GM18861 (cell line): ENCODE measurements at regions not wholly inside any gene's neighbourhood (a gene's known extent, or its start where the extent isn't known, plus 50 kb on each side); places are given as distances from the start of the nearest gene placed in this dataset.

Experiments
- ATAC-seq: cut with Tn5 transposase; IDR thresholded peaks from one replicate; pipeline ENCODE4 v1.9.1; 2021; ENCODE audit not compliant: unreplicated experiment

- no peak for ATAC-seq
Measured at GRCh38 chr17:77481476-77482374, 341.0 kb downstream of the SEC14L1 start.

GRCh38 chr17:77482375-77483127, 341.8 kb downstream of the SEC14L1 start:
- ATAC-seq: no peak

- ATAC-seq: no peak
Measured at GRCh38 chr17:77483128-77483598, 342.4 kb downstream of the SEC14L1 start.

- no peak for ATAC-seq
Measured at GRCh38 chr17:77484111-77484510, 343.3 kb downstream of the SEC14L1 start.

GRCh38 chr17:77485089-77485833, 344.5 kb downstream of the SEC14L1 start:
- ATAC-seq: no peak

GRCh38 chr17:77487211-77487629, 346.5 kb downstream of the SEC14L1 start:
- no peak for ATAC-seq

- no peak for ATAC-seq
Measured at GRCh38 chr17:77487677-77488530, 347.1 kb downstream of the SEC14L1 start.

GRCh38 chr17:77488531-77489238, 347.9 kb downstream of the SEC14L1 start:
- no peak for ATAC-seq

GRCh38 chr17:77489239-77489892, 348.6 kb downstream of the SEC14L1 start:
- ATAC-seq: no peak

- ATAC-seq: no peak
Measured at GRCh38 chr17:77489893-77490255, 349.1 kb downstream of the SEC14L1 start.

GRCh38 chr17:77490361-77491183, 349.8 kb downstream of the SEC14L1 start:
- no peak for ATAC-seq

- no peak for ATAC-seq
Measured at GRCh38 chr17:77491921-77492445, 351.2 kb downstream of the SEC14L1 start.

GRCh38 chr17:77492446-77493237, 351.9 kb downstream of the SEC14L1 start:
- no peak for ATAC-seq

GRCh38 chr17:77493238-77493820, 352.6 kb downstream of the SEC14L1 start:
- ATAC-seq: no peak

- ATAC-seq: no peak
Measured at GRCh38 chr17:77493901-77494663, 353.3 kb downstream of the SEC14L1 start.
